Activated T-helper 1 cell treated with anti-CD3 and anti-CD28 coated beads, Interleukin-2, amount 50 U/mL, for 16 hours (primary cell): ENCODE measurements at regions not wholly inside any gene's neighbourhood (a gene's known extent, or its start where the extent isn't known, plus 50 kb on each side); places are given as distances from the start of the nearest gene placed in this dataset.
"Not testable (repeated sequence)": the region's sequence is repeated elsewhere in the genome, so short reads cannot be mapped to it uniquely, and the experiment has no call there.

ENCODE experiments used
- DNase-seq, 2 donors: peaks; one replicate each; pipeline ENCODE4 v3.0.0-alpha.2; 2020; ENCODE audit warnings: low read depth in 1 of 2, low spot score in 1 of 2

DNA sequence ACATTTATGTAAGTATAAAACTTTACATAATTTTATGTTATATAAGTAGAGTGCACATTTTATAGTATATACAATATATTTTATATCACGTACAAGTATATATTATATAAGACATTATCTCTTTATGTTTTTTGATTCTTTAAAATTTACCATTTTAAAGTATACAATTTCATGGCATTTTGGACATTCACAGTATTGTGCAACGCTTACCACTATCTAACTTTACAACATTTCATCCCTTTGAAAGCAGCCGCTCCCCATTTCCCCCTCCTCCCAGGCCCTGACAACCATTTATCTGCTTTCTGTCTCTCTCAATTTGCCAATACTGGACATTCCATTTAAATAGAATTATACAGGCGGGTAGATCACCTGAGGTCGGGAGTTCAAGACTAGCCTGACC is 512.5 kb downstream of the TSN start:
- no peak for DNase-seq

DNA sequence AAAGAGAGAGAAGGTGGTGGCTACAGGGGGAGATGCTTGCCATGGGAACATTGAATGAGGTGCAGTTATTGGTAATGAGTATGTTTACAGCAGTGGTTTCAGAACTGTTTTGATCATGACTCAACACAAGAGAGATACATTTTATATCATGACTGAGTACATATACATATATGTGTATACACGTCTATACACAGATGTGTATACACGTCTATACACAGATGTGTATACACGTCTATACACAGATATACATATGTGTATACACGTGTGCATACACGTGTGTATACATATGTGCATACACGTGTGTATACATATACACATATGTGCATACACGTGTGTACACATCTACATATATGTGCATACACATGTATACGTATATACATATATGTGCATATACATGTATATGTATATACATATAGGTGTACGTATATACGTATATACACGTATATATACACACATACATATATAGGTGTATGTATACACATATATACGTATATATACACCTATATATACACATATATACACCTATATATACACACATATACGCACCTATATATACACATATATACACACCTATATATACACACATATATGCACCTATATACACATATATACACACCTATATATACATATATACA is 518.5 kb downstream of the TSN start:
- DNase-seq = no peak

DNA sequence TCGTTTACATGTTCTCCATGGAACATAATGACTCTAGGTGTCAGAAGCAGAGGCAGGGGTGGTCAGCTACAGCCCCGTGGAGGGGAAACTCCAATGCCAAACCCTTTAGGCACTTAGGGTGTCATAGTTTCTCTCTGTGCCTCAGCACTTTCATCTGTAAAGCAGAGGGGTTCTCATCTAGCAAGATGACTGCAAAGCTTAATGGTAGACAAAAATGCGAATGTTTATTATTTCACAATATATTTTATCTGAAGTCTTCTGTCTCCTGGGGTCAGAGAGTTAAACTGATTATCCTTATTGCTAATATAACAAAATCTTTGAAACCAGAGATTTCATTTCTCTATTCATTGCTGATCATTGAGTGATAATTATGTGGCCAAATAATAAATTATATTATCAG is 522.5 kb downstream of the TSN start:
- DNase-seq = no peak

DNA sequence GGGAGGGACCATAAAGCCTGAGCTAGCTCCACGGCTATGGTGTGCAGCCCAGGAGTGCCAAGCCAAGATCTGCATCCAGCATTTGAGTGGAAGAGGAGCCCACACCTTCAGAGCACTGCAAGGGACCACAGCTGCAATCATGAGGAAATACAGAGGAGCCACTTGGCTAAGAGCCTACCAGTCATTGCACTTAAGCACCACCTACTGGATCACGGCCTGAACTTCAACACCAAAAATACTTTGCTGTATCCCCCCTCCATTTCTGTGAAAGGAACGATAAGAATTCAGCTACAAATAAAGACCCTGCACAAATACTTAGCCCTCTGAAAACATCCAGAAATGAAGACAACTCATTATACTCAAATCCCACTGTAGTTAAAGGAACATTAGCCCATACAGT is 545.3 kb downstream of the TSN start:
- no peak for DNase-seq

DNA sequence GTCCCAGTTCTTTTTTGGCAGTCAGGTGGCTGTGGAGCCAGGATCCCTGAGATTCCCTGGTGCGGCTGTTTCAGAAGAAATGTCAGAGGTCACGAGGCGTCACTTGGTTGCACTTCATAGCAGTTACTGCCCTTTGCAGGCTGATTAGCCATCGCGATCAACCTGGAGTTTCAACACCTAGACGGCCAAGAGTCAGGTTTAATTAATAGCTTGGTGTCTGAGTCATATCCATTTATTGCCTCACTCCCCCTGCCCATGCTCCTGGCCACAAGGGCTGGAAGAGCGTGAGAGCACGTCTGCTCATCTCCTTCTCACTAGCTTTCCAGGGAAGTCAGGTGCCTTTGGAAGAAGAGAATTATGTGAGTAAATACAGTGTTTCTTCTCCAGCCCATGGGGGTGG is 552.3 kb downstream of the TSN start:
- no peak for DNase-seq

DNA sequence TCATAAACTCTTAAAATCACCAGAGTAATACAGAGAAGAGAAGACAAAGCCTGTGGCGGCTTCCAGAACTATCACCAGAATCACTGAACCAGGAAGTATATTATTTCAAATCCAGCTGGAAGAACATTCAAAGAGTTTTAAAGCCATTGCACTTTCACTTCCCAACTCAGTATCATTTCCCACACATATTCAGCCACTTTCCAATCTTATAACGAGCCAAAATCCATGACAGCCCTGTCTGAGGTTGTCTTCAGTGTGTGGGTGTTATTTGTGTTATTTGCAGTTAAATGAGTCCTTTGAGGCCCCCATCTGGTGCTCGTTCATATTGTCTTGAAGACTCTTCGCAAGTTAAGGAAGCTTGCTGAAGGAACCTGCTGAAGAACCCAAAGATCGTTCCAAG is 559.9 kb downstream of the TSN start:
- no peak for DNase-seq

DNA sequence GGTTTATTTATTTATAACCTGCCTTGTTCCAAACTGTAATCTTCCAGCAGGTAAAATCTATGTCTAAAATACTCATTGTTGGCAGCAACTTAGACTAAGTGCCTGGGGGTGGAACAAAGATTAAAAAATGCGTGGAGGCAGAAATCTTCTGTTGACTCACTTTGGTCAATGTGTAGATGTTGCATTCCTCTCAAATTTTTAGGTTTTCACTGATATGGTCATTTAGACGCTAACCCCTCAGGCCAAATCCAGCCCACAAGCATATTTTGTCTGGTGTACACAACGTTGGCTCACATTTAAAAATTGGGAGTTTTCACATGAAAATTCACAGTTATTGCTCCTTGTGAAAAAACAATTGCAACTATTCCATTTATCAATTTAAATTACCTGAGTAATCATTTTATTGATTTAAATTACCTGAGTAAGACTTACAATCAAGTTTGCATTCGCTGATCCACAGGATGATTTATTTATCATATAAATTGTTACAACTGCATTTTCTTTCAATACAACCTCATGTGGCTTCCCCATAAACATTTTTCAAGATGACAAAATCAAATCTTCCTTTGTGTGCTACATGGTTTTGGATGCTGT is 564.2 kb downstream of the TSN start:
- DNase-seq = no peak

DNA sequence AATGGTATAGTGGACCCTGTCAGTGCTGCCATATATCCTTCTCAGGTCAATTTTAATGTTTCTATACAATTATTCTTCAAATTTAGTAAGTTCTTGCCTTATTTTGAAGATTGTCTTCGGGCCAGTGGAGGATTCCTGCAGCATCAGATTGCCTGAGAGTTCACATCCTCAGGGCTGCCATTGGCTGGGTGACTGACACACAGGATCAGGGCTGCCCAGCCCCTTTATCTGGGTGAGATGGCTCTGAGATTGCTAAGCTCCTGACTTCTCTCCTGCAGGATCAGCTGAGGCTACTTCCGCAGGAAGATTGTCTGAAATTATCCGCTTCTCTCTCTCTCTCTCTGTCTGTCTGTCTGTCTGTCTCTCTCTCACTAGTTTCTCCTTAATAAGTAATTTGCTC is 567.4 kb downstream of the TSN start:
- no peak for DNase-seq

DNA sequence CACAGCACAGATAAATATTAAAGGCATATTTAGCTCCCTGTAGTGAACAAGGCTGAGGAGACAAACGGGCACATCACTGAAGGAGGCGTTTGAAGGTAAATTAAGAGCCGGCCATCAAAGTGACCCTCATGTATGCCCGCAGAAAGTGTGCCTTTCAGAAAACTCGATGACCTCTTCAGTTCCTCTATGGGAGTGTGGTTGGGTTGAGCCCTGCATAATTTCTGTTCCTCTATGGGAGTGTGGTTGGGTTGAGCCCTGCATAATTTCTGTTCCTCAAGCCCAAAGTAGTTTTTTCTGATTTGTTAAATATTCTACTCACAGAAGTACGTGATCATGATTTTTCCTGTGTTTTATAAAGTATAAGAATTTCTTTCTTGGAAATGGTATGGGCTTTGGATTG is 568.5 kb downstream of the TSN start:
- DNase-seq = no peak

DNA sequence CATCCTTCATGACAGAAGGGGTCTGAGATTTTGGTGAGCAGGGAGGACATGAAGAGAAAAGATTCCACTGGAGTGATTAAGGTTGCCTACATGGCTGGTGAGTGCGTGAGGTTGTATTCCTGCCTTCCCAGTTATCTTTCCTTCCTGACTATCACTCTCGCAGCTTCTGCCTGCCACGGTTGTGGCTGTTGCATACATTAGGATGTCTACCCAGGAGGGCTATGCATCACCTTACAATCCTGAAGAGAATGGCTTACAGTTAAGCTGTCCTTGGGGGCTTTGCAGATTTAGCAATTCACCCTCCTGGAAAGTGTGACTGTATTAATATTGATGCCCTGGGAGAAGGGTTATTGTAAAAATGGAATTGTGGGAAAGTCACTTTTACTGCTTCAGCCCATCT is 571.0 kb downstream of the TSN start:
- no peak for DNase-seq

DNA sequence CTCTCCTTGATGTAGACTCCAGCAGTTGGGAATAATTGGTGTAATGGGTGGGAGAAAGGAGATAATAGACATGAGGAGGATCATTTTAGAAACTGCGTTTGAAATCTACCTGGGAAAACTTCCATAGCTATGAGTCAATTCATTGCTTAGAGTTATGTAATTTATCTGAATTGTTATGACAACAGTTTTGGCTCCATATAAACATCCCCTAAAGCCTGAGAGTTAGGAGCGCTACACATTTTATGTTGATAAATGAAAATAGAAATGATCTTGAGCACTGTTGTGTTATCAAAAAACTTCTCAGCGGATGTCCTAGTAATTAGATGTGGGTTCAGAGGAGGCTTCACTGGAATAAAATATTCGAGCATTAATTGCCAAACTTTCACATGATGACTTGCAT is 573.4 kb downstream of the TSN start:
- DNase-seq = no peak

DNA sequence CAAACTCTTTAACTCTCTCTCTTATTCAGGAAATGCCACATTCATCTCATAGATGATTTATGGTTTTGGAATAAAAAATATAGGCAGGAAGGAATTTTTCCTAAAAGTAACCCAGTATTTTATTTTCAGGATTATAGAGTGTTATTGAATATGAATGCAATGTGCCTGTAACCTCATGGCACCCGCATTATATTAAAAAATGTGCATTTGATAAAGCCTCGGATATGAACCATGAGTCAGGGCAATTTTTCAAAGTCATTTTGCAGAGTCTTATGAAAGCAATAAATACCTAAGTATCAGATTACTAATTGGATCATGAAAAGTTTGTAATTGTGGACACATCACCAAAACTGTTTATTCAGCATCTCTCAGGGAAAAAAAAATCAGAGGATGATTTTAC is 573.8 kb downstream of the TSN start:
- no peak for DNase-seq

DNA sequence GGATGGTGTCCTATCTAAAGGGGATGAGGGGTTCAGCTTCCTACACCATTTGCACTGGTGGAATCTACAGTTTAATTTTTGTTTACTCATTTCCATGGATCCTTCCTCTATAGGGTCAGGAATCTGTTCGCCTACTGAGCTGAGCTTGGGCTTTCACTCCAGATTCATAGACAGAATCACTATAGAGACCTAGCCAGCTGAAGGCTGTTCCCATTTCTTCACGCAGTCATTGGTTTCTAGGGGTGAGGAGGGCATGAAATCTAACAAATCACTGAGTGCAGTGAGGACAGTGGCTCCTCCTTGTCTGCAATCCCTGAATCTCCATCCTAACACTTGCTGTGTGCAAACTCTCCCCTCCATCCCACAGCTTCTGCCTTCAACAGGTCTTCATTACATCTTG is 578.5 kb downstream of the TSN start:
- no peak for DNase-seq

DNA sequence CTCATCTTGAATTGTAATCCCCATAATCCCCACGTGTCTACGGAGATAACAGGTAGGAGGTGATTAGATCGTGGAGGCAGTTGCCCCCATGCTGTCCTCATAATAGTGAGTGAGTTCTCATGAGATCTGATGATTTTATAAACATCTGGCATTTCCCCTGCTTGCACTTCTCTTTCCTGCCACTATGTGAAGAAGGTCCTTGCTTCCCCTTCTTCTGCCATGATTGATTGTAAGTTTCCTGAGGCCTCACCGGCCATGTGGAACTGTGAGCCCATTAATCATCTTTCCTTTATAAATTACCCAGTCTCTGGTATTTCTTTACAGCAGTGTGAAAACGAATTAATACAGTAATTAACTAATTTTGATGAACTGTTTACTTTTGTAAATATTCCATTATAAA is 582.5 kb downstream of the TSN start:
- no peak for DNase-seq

DNA sequence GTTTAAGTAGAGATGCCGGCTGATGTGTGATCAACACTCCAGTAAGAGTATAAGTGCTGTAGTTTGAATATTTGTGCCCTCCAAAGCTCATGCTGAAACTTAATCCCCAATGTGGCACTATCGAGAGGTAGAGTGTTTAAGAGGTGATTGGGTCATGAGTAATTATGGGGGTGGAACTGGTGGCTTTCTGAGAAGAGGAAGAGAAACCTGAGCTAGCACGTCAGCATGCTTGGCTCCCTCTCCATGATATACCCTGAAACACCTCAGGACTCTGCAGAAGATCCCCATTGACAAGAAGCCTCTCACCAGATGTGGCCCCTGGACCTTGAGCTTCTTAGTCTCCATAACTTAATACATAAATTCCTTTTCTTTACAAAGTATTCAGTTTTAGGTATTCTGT is 584.8 kb downstream of the TSN start:
- no peak for DNase-seq

DNA sequence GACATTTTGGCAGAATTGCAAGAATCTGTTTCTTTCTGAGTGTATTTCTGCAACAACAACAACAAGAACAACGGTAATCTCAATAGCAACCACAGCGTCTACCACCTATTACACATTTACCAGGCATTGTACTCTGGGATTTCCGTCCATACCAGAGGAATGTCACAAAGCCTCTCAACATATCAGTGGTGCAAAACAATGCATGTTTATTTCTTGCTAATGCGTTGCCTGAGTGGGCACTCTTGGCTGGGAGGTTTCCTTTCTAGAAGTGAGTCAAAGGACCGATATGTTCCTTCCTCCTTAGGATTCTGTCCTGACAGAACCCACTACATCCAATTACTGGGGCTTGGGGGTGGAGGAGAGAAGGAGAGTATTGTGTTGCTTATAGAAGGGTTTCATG is 585.6 kb downstream of the TSN start:
- no peak for DNase-seq

DNA sequence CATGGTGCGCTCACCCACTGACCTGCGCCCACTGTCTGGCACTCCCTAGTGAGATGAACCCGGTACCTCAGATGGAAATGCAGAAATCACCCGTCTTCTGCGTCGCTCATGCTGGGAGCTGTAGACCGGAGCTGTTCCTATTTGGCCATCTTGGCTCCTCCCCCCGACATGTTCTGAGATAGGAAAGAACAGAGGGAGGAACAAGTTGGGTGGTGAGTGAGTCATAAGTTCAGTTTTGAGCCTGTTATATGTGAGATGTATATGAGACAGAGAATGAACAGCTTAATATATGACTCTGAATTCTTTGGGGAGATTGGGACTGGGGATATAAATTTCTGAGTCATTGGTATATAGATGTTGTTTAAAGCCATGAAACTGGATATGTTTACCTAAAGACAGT is 596.7 kb downstream of the TSN start:
- DNase-seq = not testable (repeated sequence)

DNA sequence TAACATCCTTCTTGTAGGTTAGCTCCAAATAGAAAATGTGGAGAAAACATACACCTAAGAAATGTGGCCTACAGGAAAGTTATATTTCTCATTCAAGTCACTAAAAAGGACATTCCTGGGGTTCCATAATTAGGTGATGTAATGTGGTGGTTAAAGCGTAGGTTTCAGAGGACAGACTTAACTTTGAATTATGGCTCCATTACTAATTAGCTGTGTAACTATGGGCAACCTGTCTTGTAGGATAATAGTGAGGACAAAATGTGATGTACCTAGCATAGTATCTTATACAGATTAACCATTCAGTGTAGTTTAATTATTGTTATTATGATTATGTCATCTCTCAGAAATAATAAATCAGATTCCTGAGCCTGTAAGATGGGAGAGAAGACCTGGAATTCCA is 602.5 kb downstream of the TSN start:
- DNase-seq = no peak

DNA sequence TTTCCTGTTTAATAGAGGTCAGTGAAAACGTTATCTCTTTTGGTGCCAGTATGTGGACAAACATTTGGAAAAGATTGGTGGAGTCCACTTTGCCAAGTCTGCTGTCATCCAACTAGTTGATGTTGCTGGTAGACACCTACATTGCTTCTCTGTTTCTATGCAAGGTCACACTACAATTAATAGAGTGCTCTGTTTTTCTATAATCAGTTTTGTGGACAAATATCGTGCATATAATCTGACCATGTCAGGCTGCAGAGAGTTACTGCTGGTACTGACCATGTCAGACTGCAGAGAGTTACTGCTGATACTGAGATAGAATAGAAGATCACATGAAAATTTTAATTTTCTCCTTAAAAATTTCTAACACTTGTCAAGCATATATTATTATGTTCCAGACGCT is 603.3 kb downstream of the TSN start:
- no peak for DNase-seq

DNA sequence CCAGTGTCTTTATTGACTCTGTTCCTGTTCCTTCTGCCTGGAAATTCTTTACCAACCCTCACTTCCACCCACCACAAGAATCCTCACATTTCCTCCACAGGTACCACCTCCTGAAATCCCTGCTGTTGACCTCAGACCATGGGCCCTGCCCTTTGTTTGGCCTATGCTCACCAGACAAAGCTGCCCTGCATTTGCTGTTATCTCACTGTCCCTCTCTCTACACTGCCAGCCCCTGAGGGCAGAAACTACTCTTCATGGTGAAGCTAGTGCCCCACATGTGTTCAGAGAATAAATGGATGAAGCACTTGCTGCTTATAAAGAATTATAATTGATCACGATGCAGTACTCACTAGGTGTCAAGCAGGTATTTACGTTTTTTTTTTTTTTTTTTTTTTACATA is 608.4 kb downstream of the TSN start:
- DNase-seq = no peak

DNA sequence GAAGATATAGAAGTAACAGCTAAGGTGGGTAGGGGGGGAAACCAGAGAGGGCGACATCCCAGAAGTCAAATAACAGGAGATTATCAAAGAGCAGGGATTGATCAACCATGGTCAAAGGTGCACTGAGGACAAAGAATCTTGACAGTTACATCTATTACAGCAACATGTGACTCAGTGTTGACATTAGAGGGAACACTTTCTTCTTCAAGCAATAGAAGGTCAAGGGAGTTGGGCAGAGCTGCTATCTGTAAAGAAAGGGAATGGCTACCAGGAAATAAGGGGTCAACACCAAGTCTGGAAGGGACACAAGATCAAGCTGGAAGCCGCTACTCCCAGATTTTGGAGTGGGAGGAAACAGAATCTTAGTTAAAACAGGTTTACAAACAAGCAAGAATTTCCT is 611.0 kb downstream of the TSN start:
- no peak for DNase-seq

DNA sequence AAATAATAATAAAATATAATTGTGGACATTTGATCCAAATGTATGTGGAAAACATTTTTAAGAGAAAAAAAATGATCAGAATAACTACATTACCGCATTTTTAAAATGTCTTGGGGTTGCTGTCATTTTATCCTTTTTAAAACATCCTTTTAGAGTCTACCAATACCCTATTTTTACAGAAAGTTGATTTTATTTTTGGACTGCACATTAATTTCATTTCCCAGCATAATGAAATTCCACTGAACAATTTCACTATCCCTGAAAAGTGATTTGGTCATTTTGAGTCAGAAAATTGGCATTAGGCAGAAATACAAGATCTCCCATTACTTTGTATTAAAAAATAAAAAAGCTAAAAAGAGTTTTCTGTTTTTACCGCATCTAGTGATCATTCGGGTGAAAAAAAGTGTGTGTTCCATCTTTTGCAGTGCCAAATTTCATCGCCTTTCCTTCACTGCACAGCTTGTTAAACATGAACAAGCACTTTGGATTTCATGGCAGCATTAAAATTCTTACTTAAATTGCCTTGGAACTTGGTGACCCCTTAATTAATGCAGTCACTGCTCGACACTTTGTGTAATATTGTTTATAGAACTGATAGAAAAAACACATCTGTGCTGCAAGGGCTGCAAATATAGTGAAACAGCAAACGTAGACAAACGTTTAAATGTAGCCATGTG is 611.7 kb downstream of the TSN start:
- DNase-seq = no peak

DNA sequence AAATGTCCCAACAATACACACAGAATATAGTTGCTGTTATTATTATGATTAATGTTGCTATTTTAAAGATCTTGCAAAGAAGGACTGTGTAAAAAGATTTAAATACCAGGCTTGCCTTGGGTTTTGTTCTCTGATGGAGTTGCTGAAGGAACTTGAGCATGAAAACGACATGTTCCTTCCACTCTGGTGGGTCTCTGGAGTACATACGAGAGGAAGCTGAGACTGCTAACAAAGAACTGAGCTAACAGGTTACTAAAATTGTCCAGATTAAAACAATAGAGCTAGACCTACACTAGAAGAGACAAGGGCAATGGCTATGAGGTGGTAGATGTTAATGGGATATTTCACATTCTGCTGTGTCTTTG is 612.2 kb downstream of the TSN start:
- no peak for DNase-seq
